Smooth muscle cell of the brain vasculature (primary cell): ENCODE measurements at regions not wholly inside any gene's neighbourhood (a gene's known extent, or its start where the extent isn't known, plus 50 kb on each side); places are given as distances from the start of the nearest gene placed in this dataset.
A peak's percentile ranks its signal among the peaks of the same experiment; 100 is the strongest.
"Not testable (repeated sequence)": the region's sequence is repeated elsewhere in the genome, so short reads cannot be mapped to it uniquely, and the experiment has no call there.

Source experiments
- DNase-seq: peaks from one replicate; pipeline ENCODE4 v3.0.0-alpha.2; 2012; ENCODE audit warnings: low read depth, low spot score

DNA sequence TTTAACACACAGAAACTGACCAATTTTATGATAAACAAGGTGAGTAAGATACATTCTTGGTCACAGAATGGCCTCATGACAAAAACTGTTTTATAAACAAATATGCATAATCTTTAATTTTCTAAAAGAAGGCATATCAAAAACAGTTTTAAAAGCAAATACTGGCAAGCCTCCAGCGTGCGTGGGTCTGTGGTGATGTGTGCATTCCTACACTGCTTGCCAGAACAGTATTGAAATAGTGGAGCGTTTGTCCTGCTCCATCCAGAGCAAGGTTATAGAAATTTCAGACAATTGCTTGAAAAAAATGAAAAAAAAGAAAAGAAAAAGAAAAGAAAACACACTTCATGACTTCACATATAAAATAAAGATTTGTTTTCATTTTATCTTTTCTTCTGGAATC is 140.9 kb downstream of the MZT1 start:
- no peak for DNase-seq

DNA sequence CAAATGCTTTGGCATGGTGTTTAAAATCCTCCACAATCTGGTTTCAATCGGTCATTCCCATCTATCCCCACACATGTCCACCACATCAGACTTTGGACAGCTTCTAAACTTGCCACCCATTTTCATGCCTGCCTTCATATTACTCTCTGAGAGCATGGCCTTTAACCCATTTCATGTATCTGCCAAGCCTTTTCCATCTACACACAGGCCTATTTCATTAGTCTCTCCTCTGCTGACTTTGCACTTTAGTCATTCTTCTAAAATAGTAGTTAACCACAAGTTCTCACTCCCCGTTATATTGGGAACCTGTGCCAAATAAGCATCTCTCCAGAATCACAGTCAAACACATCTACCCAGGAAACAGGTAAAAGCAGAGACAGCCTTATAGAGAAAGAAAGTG is 142.2 kb downstream of the MZT1 start:
- no peak for DNase-seq

DNA sequence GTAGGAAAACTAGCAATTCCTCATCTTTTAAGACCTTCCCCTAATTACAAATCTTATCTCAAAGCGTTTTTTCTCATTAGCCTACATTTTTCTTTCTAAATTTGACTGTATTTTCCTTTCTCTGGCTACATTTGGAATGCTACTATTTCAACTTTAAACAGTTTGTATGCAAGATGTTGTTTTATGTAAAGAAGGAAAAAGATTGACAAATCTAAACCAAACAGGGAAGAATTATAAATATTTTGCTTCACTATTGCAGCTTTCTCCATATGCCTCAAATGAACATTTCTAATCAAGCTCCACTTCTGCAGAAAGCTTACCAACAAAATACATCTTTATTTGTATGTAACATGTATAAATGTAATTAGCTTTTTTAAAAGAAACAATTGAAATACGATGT is 156.2 kb downstream of the MZT1 start:
- DNase-seq = no peak

DNA sequence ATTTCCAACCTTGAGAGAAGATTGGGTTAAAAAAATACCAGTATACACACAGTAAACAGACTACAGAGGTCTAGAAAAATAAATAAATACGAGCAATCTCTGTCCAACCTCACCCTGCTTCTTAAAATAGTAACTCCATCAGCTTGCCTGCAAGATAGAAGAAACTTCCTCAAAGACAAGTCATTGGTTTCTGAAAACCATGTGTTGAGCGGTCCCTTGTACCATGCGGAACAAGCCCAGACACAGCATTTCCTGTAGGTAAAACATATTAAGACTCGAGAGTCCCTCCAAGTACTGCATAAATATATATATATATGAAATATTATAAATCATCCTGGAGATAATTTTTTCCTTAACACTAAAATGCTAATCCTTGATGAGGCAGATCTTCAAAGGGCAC is 157.4 kb downstream of the MZT1 start:
- DNase-seq = no peak

DNA sequence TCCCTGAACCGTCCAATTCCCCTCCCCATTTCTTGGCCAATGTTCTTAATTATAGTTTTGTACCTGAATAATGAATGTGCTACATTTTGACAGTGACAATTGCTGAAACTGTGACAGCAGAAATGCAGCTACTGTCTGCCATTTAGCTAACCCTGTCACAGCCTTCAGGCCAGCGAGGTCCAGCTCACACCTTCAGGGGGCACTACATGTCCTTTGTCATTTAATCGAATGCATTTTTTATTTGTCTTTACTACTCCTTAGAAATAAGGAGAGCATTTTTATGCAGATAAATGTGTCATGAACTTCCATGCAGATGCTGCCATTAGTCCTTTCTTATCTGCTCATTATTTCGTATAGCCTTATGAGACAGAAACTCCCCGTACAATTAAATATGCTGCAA is 159.9 kb downstream of the MZT1 start:
- no peak for DNase-seq

DNA sequence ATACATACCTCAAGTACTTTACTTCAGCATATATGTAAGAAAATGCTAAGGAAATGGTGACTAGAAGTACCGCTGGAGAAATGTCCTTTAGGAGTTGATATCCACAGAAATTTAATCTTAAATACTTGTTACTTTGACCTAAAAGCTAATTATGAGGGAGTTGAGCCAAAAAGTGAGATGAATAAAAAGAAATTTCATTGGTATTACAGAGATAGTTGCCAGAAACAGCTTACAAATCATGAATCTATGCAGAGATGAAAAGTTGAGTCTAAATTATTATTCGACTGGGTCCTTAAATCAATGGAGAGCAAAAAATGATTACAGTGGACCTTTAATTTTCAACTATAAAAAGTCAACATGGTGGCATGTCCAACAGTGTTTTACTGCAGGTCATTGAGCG is 160.9 kb downstream of the MZT1 start:
- DNase-seq = no peak

DNA sequence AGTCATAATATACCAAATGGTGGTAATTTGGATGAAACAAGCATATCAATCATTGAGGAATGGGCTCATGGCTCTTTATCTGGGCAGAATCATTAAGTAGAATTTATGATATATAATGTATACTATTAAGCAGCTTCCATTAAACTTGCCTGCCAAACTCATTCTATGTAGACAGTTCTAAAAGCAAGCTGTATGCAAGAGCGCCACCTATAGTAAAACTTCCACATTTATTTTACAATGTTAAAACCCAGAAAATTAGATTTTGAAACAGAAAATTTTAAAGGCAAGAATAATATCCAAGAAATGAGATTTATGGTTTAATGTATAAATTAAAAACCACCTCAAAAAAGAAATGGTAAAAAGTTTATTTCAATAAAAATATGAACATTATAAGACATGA is 161.5 kb downstream of the MZT1 start:
- DNase-seq = peak; percentile 20

DNA sequence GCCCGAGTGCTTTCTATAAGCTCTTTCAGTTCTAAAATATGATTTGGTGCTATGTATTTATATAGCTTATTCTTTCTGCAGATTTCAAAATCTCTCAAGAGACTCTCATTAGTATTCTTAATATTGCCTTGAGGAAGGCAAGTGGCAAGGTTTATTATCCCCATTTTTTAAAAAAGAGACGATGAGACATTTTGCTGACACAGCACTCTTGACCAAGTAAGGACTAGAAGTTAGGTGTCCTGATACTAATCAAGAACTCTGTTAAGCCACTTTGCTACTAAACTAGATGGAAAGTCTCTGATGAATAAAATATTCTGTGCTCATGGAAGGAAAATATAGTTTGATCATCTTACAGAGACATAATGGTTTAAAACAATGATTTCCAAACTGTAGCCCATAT is 164.7 kb downstream of the MZT1 start:
- DNase-seq = no peak

DNA sequence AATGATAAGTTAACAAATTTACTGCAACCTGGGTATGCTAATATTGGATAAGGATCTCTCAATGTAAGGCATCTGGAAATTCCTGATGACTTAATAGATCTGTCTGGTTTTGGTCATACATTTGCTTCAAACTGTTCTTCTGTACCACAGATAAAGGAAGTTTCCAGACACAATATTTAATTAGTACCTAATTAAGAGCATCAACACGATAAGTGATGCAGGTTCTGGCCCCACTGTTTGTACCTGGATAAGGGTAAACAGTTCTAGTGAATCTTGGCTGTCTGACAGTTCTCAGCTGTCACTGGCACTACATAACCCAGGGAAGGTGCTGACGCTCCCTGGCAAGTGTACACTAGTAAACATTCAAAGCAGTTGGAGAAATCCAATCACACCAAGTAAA is 165.6 kb downstream of the MZT1 start:
- DNase-seq = no peak

DNA sequence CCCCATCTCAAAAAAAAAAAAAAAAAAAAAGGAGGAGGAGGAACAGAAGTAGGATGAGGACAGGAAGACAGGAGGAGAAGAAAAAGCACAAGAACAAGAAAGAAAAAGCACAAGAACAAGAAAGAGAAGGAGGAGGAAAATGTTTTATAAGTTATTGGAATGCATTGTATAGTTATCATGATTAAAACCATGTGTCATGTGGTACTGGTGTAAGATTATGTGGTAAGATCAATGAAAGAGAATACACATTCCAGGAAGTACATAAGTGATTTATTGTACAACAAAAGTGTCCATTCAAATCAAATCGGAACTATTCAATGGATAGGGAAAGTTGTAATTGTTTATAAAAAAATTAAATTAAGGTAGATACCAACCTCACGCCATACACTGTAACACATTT is 167.7 kb downstream of the MZT1 start:
- DNase-seq = no peak

DNA sequence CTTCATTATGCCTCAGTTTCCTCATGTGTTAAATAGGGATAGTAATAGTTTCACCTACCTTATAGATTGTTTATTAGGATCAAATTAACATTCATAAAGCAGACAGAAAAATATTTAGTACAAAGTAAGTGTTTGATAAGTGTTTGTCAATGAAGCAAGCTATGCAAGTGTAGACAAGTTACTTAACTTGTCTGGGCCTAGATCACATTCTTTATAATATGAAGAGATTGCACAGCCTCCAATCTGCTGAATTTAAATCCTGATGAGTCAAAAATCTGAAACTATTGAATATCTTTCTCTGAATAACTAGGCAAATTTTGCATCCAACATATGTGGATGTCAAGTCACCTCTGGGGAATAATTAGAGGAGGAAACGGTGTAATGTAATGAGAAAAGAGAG is 170.5 kb downstream of the MZT1 start:
- DNase-seq = no peak

DNA sequence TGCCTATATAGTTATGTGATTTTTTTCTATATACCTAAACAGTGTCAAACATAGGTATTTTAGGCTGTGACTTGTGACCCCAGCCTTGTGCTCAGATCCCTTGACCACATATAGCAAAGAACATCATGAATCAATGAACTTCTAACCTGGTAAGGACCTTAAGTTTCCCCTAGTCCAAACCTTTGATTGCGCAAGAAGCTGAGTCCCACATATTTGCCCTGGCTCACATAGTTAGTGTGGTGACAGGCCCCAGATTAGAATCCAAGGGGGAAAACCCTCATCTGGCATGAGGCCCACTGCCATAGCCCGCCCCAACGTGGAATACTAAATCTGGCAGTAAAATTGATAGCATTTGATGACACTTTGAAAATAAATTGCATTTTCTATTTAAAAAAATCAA is 171.8 kb downstream of the MZT1 start:
- DNase-seq = no peak

DNA sequence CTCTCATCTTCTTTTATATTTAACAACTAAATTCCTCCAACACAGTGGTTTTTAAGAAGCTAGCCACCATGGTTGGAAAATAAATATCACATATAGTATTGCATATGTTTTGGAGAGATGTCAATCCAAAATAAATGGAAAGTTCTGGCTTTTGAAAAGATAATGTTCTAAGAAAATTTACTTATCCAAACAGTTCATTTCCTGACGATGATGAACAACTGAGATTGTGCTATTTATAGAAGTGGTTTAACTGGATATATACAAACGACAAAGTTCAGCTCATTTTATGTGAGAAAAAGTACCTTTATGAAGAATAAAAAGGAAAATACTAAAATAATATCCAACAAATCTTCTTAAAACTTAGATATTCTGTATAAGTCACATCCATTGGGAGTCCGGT is 174.7 kb downstream of the MZT1 start:
- no peak for DNase-seq

DNA sequence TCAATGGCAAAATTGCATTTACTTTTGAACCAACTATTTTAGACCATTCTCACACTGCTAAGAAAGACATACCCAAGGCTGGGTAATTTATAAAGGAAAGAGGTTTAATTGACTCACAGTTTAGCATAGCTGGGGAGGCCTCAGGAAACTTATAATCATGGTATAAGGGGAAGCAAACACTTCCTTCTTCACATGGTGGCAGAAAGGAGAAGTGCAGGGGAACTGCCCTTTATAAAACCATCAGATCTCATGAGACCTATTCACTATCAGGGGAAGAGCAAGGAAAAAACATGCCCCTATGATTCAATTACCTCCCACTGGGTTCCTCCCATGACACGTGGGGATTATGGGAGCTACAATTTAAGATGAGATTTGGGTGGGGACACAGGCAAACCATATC is 181.5 kb downstream of the MZT1 start:
- DNase-seq = not testable (repeated sequence)

DNA sequence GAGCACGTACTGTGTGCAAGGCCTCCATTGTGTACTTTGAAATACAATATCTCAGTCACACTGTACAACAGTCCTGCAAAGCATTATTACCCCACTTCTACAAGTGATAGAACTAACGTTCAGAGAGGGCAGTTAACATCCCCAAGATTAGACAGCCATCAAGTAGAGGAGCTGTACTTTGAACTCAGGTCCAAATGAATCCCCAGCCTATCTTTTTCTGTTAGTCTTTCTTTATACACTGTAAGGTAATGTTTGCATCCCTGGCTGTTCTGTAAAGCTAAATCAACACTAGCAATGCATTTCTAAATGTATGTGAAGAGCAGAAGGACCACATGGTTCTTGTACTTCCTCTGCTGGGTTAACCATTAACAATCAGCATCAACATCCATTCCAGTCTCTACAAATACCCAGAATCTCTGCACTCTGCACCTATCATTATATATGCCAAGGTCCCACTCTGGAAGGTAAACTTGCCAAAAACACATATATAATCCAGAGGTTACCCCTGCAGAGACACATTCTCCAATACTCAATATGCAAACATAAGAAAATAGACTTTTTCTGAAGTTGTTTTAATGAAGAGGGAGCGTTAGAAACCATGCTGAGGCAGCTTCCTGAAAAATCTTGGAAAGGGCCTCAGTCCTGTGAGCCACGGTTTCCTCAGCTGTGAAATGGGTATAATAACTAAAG is 182.3 kb downstream of the MZT1 start:
- no peak for DNase-seq

DNA sequence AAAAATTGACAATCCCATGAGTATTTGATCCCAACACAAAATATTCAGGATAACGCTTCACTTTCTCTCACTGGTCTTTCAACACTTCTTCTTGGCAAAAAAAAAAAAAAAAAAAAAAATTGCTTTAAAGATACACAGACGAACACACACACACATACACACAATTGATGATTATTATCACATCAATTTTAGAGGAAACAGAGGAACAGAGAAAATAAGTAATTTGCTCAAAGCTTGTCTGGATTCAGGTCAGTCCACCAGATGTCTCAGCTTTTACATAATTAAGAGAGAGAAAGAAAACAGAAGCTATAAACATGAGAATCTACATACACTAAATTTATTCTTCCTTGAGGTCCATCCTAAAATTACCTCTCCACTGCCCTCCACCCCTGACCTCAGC is 183.4 kb downstream of the MZT1 start:
- no peak for DNase-seq

DNA sequence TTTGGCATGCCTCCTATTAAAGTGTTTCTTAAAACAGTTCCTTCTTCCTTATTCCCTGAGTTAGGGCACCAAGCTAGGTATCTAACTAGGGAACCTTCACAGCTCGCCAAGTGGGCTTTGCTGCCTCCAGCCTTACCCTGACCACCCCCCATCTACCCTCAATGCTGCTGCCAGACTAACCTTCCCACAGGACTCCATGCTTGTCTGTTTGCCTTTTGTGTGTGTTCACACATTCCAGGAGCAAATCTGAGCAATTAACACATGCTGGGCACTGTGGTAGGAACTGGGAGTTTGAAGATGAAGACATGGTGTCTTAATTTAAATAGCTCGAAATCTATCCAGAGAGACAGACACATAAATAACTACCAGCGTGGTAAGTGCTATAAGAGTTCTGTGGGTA is 185.2 kb downstream of the MZT1 start:
- DNase-seq = no peak

DNA sequence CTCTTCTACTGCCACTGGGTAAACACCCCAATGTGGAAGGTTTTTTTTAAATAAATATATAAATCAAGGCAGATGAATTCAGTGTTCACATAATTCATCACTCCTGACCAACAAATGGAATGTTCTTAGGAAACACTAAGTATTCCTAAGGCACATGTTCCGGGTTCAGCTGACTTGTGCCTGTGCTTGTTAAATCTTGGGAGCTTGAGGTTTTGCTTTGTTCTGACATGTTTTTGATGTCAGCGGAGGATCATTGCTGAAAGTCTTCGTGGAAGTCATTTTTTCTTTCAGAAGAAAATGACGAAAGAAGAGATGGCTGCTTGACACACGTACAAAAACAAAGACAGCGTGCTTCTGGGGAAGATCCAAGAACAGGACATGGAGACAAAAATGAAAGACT is 185.8 kb downstream of the MZT1 start:
- no peak for DNase-seq

DNA sequence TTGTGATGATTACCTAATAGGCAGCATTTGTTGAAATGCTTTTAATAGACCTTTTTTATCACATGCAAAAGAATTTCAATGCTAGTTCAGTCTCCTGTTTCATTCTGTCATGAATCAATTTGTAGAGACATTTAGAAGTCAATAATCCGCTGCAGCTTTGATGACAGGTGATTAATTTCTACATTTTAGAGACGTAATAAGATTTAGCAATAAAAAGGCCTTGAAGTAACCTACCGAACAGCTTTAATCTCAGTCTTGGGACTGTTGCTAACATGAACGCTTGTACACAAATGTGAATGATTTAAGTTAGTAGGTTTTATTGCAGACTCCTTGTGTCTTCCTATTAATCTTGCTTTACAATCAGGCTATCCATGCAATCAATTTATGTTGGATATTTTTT is 186.5 kb downstream of the MZT1 start:
- no peak for DNase-seq

DNA sequence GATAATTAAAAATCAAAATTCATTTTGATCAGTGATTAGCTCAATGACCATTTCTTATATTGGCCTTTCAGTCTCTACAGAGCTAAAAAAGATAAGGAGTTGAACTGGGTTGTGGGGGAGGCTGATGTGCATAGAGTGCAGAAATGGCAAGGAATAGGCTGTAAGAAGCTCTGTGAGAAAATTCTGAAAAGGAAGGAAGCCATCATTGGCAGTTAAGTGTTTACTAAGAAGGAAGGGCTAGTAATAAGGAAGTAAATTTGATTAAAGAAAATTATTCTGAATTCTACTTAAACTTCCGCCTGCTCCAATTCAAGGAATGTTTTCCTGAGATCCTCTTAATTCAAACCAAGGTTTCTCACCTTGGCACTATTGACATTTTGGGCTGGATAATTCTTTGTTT is 187.5 kb downstream of the MZT1 start:
- DNase-seq = no peak

DNA sequence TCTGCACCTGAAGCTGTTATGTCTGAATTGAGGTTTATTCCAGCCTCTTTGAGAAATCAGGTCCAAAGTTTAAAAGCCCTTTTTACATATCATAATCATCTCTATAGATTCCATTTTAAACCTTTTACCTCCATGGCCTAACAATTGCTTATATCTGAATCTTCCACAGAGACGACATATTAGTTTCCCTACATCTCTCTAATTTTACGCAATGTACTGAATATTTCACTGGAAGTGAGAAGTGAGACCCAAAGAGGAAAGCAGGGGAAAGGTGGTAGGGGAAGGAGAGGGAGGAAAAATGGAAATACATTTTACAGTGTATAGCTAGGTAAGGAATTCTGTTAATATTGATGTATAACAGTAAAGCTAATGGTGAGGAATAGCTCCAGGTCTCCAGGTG is 189.6 kb downstream of the MZT1 start:
- no peak for DNase-seq

DNA sequence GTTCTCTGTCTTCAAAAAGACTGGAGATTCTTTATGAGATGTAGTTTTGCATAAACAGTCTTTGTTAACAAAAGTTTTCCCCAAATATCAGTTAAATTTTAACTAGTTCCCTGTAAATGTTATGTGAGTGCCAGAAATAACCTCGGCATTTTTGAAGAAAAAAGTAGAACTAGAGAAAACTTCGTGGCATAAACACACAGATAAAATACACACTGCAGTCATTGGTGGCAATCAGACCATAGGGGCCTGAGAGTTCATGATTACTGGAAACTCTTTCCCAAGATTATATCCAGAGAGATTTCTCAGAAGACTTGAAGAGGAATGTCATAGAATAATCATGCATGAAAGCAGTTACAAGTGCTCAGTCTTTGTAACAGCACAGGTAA is 190.0 kb downstream of the MZT1 start:
- DNase-seq = no peak

DNA sequence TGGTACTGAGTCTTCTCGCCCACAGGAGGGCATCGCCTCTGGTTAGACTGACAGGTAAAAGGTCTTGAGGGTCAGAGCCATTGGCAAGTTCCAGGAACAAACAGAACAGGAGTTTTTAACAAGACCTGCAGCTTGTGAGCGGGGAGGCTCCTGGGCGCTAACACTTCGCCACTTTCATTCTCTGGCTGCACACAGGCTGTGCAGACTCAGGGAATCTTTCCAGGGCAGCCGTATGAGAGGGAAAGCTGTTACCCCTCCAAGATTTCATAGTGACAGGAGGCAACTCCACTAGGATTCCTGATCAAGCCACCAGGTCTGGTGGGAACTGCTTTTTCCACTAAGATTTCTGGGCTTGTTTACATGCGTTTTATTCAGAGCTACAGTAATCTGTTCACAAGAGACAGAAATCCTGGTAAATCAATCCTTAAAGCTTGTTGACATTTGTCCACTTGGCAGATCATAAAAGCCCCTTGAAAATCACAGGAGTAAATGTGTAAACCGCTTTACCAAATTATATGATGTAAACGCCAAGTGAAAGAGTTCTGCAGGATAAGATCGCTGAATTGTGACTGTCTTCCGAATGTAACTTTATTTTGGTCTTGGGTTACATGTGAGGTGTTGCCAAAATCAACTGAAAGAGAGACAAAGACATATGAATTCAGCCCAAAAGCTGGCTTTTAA is 190.6 kb downstream of the MZT1 start:
- no peak for DNase-seq
